ENCODE measurements at regions not wholly inside any gene's neighbourhood (a gene's known extent, or its start where the extent isn't known, plus 50 kb on each side); places are given as distances from the start of the nearest gene placed in this dataset.

DNA sequence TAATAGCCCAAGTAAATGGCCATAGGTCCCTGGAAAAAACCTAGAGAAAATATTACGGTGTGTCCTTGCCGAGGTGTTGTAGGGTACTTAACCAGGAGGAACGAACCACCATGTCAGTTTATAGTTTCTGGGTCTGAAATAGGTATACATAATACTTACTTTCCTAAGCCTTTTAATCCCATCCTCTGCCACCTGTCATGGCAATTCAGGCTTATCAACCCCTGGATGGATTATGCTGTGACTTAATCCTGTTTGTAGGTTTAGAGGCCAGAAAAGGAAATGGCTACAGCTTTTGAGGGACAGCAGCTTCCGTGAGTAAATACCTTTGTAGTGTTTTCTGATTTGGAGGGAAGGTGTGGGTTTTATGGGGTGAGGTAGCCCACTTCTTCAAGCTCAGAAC lies 89.1 kb upstream of the PTPRD start:
- DNase-seq (no peak), FAIRE-seq (no peak)
- intact Hi-C loops (cut with DNase I), result no loop called here
- Histone ChIP-seq H3K9me3 (ENCODE audit: control insufficient read depth in 2 of 3, insufficient read depth in 1 of 3, low read length in 3 of 3) (no peaks in the 10 kb centered on the region), H3K4me1 (ENCODE audit: control insufficient read depth in 2 of 3, insufficient read depth in 2 of 3, low read depth in 1 of 3, low read length in 3 of 3) (no peaks in the 10 kb centered on the region), H3K9ac (ENCODE audit: low read length in 3 of 3) (no peak overlapping the region), H3K36me3 (ENCODE audit: control insufficient read depth in 2 of 3, insufficient read depth in 3 of 3, low read length in 3 of 3) (no peaks in the 10 kb centered on the region), H3K4me3 (ENCODE audit: low read length in 3 of 3) (no peak overlapping the region), H3K27me3 (ENCODE audit: control insufficient read depth, insufficient read depth, low read length) (no peaks in the 10 kb centered on the region), H3K27ac (ENCODE audit: low read depth in 2 of 2, low read length in 2 of 2) (no peak overlapping the region)
- TF ChIP-seq, protein P1, sequence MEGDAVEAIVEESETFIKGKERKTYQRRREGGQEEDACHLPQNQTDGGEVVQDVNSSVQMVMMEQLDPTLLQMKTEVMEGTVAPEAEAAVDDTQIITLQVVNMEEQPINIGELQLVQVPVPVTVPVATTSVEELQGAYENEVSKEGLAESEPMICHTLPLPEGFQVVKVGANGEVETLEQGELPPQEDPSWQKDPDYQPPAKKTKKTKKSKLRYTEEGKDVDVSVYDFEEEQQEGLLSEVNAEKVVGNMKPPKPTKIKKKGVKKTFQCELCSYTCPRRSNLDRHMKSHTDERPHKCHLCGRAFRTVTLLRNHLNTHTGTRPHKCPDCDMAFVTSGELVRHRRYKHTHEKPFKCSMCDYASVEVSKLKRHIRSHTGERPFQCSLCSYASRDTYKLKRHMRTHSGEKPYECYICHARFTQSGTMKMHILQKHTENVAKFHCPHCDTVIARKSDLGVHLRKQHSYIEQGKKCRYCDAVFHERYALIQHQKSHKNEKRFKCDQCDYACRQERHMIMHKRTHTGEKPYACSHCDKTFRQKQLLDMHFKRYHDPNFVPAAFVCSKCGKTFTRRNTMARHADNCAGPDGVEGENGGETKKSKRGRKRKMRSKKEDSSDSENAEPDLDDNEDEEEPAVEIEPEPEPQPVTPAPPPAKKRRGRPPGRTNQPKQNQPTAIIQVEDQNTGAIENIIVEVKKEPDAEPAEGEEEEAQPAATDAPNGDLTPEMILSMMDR (IDR thresholded peaks at IDR 0.05; ENCODE audit: borderline replicate concordance, extremely low read depth, insufficient read depth), result no peak

GRCh38 chr9:10703139-10703538 lies 90.3 kb upstream of the PTPRD start:
- intact Hi-C loops (cut with DNase I), result no loop called here
- Histone ChIP-seq H3K27me3 (ENCODE audit: control insufficient read depth, insufficient read depth, low read length) (no peaks in the 10 kb centered on the region), H3K27ac (ENCODE audit: low read depth in 2 of 2, low read length in 2 of 2) (no peak overlapping the region), H3K36me3 (ENCODE audit: control insufficient read depth in 2 of 3, insufficient read depth in 3 of 3, low read length in 3 of 3) (no peaks in the 10 kb centered on the region), H3K9me3 (ENCODE audit: control insufficient read depth in 2 of 3, insufficient read depth in 1 of 3, low read length in 3 of 3) (no peaks in the 10 kb centered on the region), H3K4me3 (ENCODE audit: low read length in 3 of 3) (no peak overlapping the region), H3K4me1 (ENCODE audit: control insufficient read depth in 2 of 3, insufficient read depth in 2 of 3, low read depth in 1 of 3, low read length in 3 of 3) (no peaks in the 10 kb centered on the region), H3K9ac (ENCODE audit: low read length in 3 of 3) (no peak overlapping the region)
- TF ChIP-seq, protein P1 (IDR thresholded peaks at IDR 0.05; ENCODE audit: borderline replicate concordance, extremely low read depth, insufficient read depth), result no peak
- FAIRE-seq, result no peak
- DNase-seq, result no peak

DNA sequence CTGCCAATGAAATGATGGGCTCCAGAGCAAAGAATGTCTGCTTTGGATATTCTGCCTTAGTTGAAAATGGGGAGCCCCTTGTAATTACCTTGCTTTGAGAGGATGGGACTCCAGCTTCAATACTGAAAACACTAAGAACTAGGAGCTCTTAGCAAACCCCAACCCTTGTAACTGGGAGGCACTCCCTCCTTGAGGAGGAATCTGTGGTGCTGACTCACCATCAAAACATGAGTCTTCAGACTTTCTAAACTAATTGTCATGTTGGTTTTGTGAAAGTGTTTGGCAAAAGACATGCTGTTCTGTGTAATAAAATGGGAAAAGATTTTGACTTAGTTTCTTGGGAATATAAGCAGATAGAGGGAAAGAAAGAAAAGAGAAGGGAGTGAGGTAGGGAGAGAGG lies 91.9 kb upstream of the PTPRD start:
- no peak for FAIRE-seq
- no peaks in the 10 kb centered on the region for H3K36me3 ChIP-seq (ENCODE audit: control insufficient read depth in 2 of 3, insufficient read depth in 3 of 3, low read length in 3 of 3)
- no peak overlapping the region for H3K9ac ChIP-seq (ENCODE audit: low read length in 3 of 3)
- H3K4me1 ChIP-seq (ENCODE audit: control insufficient read depth in 2 of 3, insufficient read depth in 2 of 3, low read depth in 1 of 3, low read length in 3 of 3), result no peaks in the 10 kb centered on the region
- TF ChIP-seq, protein P1 (IDR thresholded peaks at IDR 0.05; ENCODE audit: borderline replicate concordance, extremely low read depth, insufficient read depth), result no peak
- no peaks in the 10 kb centered on the region for H3K9me3 ChIP-seq (ENCODE audit: control insufficient read depth in 2 of 3, insufficient read depth in 1 of 3, low read length in 3 of 3)
- intact Hi-C loops (cut with DNase I), result no loop called here
- no peak overlapping the region for H3K27ac ChIP-seq (ENCODE audit: low read depth in 2 of 2, low read length in 2 of 2)
- H3K4me3 ChIP-seq (ENCODE audit: low read length in 3 of 3), result no peak overlapping the region
- no peaks in the 10 kb centered on the region for H3K27me3 ChIP-seq (ENCODE audit: control insufficient read depth, insufficient read depth, low read length)
- no peak for DNase-seq

GRCh38 chr9:10705383-10705782 lies 92.6 kb upstream of the PTPRD start:
- Histone ChIP-seq H3K36me3 (ENCODE audit: control insufficient read depth in 2 of 3, insufficient read depth in 3 of 3, low read length in 3 of 3) (no peaks in the 10 kb centered on the region), H3K9ac (ENCODE audit: low read length in 3 of 3) (no peak overlapping the region), H3K4me3 (ENCODE audit: low read length in 3 of 3) (no peak overlapping the region), H3K27ac (ENCODE audit: low read depth in 2 of 2, low read length in 2 of 2) (no peak overlapping the region), H3K9me3 (ENCODE audit: control insufficient read depth in 2 of 3, insufficient read depth in 1 of 3, low read length in 3 of 3) (no peaks in the 10 kb centered on the region), H3K27me3 (ENCODE audit: control insufficient read depth, insufficient read depth, low read length) (no peaks in the 10 kb centered on the region), H3K4me1 (ENCODE audit: control insufficient read depth in 2 of 3, insufficient read depth in 2 of 3, low read depth in 1 of 3, low read length in 3 of 3) (no peaks in the 10 kb centered on the region)
- no peak for FAIRE-seq
- DNase-seq, result no peak
- intact Hi-C loops (cut with DNase I), result no loop called here
- TF ChIP-seq, protein P1 (IDR thresholded peaks at IDR 0.05; ENCODE audit: borderline replicate concordance, extremely low read depth, insufficient read depth), result no peak

Data from kidney (tissue), 13 donors.